ENCODE measurements at regions not wholly inside any gene's neighbourhood (a gene's known extent, or its start where the extent isn't known, plus 50 kb on each side); places are given as distances from the start of the nearest gene placed in this dataset.

DNA sequence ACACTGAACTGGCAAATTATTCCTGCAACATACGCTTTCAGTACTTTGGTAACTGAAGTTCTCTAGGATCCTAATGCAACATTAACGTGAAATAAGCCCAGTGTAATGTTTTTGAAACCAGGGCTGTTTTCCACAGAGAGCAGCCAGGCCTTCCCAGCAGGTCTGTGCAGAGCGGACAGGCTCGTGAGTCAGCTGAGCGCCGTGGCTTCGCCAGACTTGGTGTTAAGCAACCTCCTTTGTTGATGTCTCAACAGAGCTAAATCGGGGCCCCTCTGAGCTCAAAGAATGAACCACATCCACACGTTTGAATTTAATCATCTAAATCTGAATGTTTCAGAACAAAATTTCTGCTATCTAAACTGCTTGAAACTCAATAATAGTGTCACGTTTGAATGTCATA, 181.8 kb upstream of the FMN2 start:
- no peaks in the 10 kb centered on the region for H3K79me2 ChIP-seq (ENCODE audit: low read length)
- no peaks in the 10 kb centered on the region for H3K9me3 ChIP-seq (ENCODE audit: insufficient read depth, low read length)
- H4K20me1 ChIP-seq (ENCODE audit: insufficient read depth, low read length) = no peaks in the 10 kb centered on the region
- H2AFZ ChIP-seq (ENCODE audit: low read depth, low read length) = no peak overlapping the region
- H3K4me1 ChIP-seq (ENCODE audit: low read length) = peaks cover 26% of the 10 kb centered on the region
- H3K4me2 ChIP-seq (ENCODE audit: low read length) = no peak overlapping the region
- H3K27ac ChIP-seq (ENCODE audit: low read length) = no peak overlapping the region
- H3K36me3 ChIP-seq (replicated peaks; ENCODE audit: low read depth, low read length) = no peaks in the 10 kb centered on the region
- H3K9ac ChIP-seq (ENCODE audit: low read length) = no peak overlapping the region
- TF ChIP-seq, protein P1, sequence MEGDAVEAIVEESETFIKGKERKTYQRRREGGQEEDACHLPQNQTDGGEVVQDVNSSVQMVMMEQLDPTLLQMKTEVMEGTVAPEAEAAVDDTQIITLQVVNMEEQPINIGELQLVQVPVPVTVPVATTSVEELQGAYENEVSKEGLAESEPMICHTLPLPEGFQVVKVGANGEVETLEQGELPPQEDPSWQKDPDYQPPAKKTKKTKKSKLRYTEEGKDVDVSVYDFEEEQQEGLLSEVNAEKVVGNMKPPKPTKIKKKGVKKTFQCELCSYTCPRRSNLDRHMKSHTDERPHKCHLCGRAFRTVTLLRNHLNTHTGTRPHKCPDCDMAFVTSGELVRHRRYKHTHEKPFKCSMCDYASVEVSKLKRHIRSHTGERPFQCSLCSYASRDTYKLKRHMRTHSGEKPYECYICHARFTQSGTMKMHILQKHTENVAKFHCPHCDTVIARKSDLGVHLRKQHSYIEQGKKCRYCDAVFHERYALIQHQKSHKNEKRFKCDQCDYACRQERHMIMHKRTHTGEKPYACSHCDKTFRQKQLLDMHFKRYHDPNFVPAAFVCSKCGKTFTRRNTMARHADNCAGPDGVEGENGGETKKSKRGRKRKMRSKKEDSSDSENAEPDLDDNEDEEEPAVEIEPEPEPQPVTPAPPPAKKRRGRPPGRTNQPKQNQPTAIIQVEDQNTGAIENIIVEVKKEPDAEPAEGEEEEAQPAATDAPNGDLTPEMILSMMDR (IDR thresholded peaks at IDR 0.05; ENCODE audit: low read depth, low read length) = no peak
- no peak for TF ChIP-seq EZH2phosphoT487 (IDR thresholded peaks at IDR 0.05; ENCODE audit: low read depth)
- H3K4me3 ChIP-seq (ENCODE audit: low read length) = no peak overlapping the region
- H3K27me3 ChIP-seq (ENCODE audit: low read depth, low read length) = no peaks in the 10 kb centered on the region

DNA sequence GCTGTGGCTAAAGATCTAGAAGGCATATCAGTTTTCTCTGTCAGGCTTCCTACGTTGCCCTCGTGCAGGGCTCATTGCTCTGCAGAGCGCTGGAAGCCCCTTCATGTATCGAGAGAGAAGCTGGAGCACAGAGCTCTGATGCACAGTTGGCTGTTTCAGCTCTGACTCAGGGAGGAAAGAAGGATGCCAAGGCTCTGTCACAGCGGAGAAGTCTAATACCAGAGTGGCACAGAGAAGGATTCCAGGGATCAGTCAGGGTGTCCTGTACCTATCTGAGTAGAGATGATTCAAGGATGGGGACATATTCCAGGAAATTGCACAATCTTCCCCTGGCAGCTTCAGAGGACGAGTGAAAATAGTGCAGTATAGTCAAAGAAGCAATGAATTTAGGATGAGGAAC, 179.2 kb upstream of the FMN2 start:
- H3K4me1 ChIP-seq (ENCODE audit: low read length) = peaks cover 32% of the 10 kb centered on the region
- peak overlapping the region; percentile 55 for H3K4me3 ChIP-seq (ENCODE audit: low read length)
- no peak overlapping the region for H2AFZ ChIP-seq (ENCODE audit: low read depth, low read length)
- no peak overlapping the region for H3K27ac ChIP-seq (ENCODE audit: low read length)
- no peaks in the 10 kb centered on the region for H3K79me2 ChIP-seq (ENCODE audit: low read length)
- no peaks in the 10 kb centered on the region for H3K9me3 ChIP-seq (ENCODE audit: insufficient read depth, low read length)
- peak overlapping the region; percentile 72 for H3K4me2 ChIP-seq (ENCODE audit: low read length)
- H4K20me1 ChIP-seq (ENCODE audit: insufficient read depth, low read length) = no peaks in the 10 kb centered on the region
- H3K9ac ChIP-seq (ENCODE audit: low read length) = no peak overlapping the region
- no peaks in the 10 kb centered on the region for H3K36me3 ChIP-seq (replicated peaks; ENCODE audit: low read depth, low read length)
- TF ChIP-seq EZH2phosphoT487 (IDR thresholded peaks at IDR 0.05; ENCODE audit: low read depth) = no peak
- TF ChIP-seq, protein P1 (IDR thresholded peaks at IDR 0.05; ENCODE audit: low read depth, low read length) = no peak
- H3K27me3 ChIP-seq (ENCODE audit: low read depth, low read length) = no peaks in the 10 kb centered on the region

DNA sequence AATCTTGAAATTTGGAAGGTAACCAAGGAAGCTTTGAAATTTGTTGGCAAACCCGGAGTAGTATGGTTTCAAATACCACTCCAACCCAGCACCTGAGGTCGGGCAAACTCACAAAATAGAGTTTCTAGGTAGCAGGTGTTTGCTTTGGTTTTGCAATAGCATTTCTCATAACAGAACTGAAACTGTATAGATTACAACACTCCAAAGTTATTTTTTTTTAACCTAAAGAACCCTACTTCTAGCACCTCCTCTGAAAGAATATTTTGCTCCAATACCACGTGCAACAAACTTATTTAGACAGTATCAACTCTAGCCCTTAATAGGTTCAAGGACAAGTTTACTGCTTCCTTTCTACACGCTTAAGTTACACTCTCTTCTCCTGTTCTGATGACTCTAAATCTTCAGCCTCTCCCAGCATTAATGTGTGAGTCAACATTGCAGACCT, 178.5 kb upstream of the FMN2 start:
- Histone ChIP-seq H3K36me3 (replicated peaks; ENCODE audit: low read depth, low read length) (no peaks in the 10 kb centered on the region), H3K27me3 (ENCODE audit: low read depth, low read length) (no peaks in the 10 kb centered on the region), H3K9ac (ENCODE audit: low read length) (no peak overlapping the region), H4K20me1 (ENCODE audit: insufficient read depth, low read length) (no peaks in the 10 kb centered on the region), H3K27ac (ENCODE audit: low read length) (peak overlapping the region; percentile 30; the same call in 1 of the 2 replicates), H2AFZ (ENCODE audit: low read depth, low read length) (no peak overlapping the region), H3K4me1 (ENCODE audit: low read length) (peaks cover 32% of the 10 kb centered on the region), H3K4me3 (ENCODE audit: low read length) (peak overlapping the region; percentile 55), H3K79me2 (ENCODE audit: low read length) (no peaks in the 10 kb centered on the region), H3K9me3 (ENCODE audit: insufficient read depth, low read length) (no peaks in the 10 kb centered on the region), H3K4me2 (ENCODE audit: low read length) (peak overlapping the region; percentile 72)
- TF ChIP-seq EZH2phosphoT487 (IDR thresholded peaks at IDR 0.05; ENCODE audit: low read depth) = no peak
- TF ChIP-seq, protein P1 (IDR thresholded peaks at IDR 0.05; ENCODE audit: low read depth, low read length) = no peak

DNA sequence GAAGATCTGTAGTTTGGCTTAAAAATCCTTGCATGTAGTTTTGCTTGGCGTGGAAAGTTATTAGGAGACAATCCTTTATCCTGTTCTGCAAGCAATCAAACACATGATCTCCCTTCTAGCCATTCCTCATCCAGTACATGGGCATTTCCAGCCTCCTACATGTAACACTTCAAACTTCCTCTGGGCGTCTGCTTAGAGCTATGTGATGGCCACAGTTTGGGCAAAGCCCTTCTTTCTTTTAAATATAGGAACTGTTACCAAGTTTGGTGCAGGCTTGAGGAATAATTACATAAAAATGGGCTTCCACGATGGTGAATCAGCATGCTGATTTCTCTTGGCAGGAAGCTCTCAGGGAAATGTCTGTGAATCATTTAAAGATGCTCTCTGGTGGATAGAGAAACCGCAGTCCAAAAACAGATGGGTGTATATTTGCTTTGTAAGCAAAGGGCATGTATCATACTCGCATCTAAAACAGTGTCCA, 176.9 kb upstream of the FMN2 start:
- Histone ChIP-seq H3K4me3 (ENCODE audit: low read length) (no peak overlapping the region), H3K36me3 (replicated peaks; ENCODE audit: low read depth, low read length) (no peaks in the 10 kb centered on the region), H3K9ac (ENCODE audit: low read length) (no peak overlapping the region), H2AFZ (ENCODE audit: low read depth, low read length) (no peak overlapping the region), H3K27ac (ENCODE audit: low read length) (no peak overlapping the region), H3K27me3 (ENCODE audit: low read depth, low read length) (no peaks in the 10 kb centered on the region), H3K4me1 (ENCODE audit: low read length) (peaks cover 32% of the 10 kb centered on the region), H3K9me3 (ENCODE audit: insufficient read depth, low read length) (no peaks in the 10 kb centered on the region), H3K79me2 (ENCODE audit: low read length) (no peaks in the 10 kb centered on the region), H3K4me2 (ENCODE audit: low read length) (peak overlapping the region; percentile 27), H4K20me1 (ENCODE audit: insufficient read depth, low read length) (no peaks in the 10 kb centered on the region)
- TF ChIP-seq EZH2phosphoT487 (IDR thresholded peaks at IDR 0.05; ENCODE audit: low read depth) = no peak
- TF ChIP-seq, protein P1 (IDR thresholded peaks at IDR 0.05; ENCODE audit: low read depth, low read length) = no peak
